ENCODE measurements at regions not wholly inside any gene's neighbourhood (a gene's known extent, or its start where the extent isn't known, plus 50 kb on each side); places are given as distances from the start of the nearest gene placed in this dataset.

DNA sequence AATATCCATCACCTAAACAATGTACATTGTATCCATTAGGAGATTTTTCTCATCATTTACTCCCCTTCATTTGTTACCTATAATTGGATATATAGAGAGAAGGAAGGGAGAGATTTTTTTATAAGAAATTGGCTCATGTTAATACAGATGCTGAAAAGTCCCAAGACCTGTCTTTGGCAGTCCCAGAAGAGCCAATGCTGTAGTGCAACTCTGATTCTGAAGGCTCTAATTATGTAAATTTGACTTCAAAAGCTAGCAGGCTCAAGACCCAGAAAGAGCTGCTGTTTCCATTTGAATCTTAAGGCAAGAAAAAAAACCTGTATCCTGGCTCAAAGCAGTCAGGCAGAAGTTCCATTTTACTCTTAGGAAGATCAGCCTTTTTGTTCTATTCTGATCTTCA is 1245.5 kb upstream of the FAM98A start:
- Histone ChIP-seq H3F3A (replicated peaks; ENCODE audit: insufficient read depth) (no peaks in the 10 kb centered on the region), H3K27ac (ENCODE audit: low read depth in 2 of 2, low read length in 1 of 2) (no peak overlapping the region), H3K27me3 (ENCODE audit: insufficient read depth) (no peaks in the 10 kb centered on the region), H3K4me3 (ENCODE audit: low read depth in 2 of 2, low read length in 1 of 2) (no peak overlapping the region), H3K79me2 (ENCODE audit: insufficient read depth) (no peaks in the 10 kb centered on the region), H3K9me2 (no peaks in the 10 kb centered on the region), H2AFZ (ENCODE audit: low read depth) (no peak overlapping the region), H4K20me1 (ENCODE audit: insufficient read depth) (no peaks in the 10 kb centered on the region), H3K9me3 (no peaks in the 10 kb centered on the region), H3K4me1 (ENCODE audit: control insufficient read depth in 1 of 2, insufficient read depth in 2 of 2, low read depth in 1 of 2, low read length in 1 of 2) (no peaks in the 10 kb centered on the region), H3K4me2 (no peak overlapping the region), H3K9ac (no peak overlapping the region), H3K36me3 (replicated peaks in 1 of 2; ENCODE audit: control insufficient read depth in 1 of 2, insufficient read depth in 2 of 2, low read length in 1 of 2) (no peaks in the 10 kb centered on the region)
- TF ChIP-seq GABPA (IDR thresholded peaks at IDR 0.05; ENCODE audit: low read depth) (no peak), NFIC (IDR thresholded peaks at IDR 0.05; ENCODE audit: borderline replicate concordance) (no peak), CHD2 (IDR thresholded peaks at IDR 0.05; ENCODE audit: low read length, partially characterized antibody) (no peak), USF2 (IDR thresholded peaks at IDR 0.05; ENCODE audit: borderline replicate concordance, low read depth, low read length) (no peak), POLR2AphosphoS5 (IDR thresholded peaks at IDR 0.05; ENCODE audit: low read depth, low read length) (no peak), RCOR1 (IDR thresholded peaks at IDR 0.05; ENCODE audit: low read length) (no peak), FOXM1 (IDR thresholded peaks at IDR 0.05; ENCODE audit: low read depth) (no peak), TEAD4 (IDR thresholded peaks at IDR 0.05; ENCODE audit: borderline replicate concordance, insufficient read depth) (no peak), YY1 (IDR thresholded peaks at IDR 0.05; ENCODE audit: low read depth) (no peak), SMC3 (IDR thresholded peaks at IDR 0.05; ENCODE audit: low read depth, low read length) (no peak), ZBTB33 (IDR thresholded peaks at IDR 0.05; ENCODE audit: borderline replicate concordance, low read depth) (no peak)
- ChIA-PET CTCF (no interaction called here), POLR2A (no interaction called here)
- DNase-seq: no peak

- H3K4me2 ChIP-seq: no peak overlapping the region
- CTCF ChIA-PET: no interaction called here
- H2AFZ ChIP-seq (ENCODE audit: low read depth): no peak overlapping the region
- H3K9me2 ChIP-seq: no peaks in the 10 kb centered on the region
- H3K4me1 ChIP-seq (ENCODE audit: control insufficient read depth in 1 of 2, insufficient read depth in 2 of 2, low read depth in 1 of 2, low read length in 1 of 2): no peaks in the 10 kb centered on the region
- POLR2A ChIA-PET: no interaction called here
- H3F3A ChIP-seq (replicated peaks; ENCODE audit: insufficient read depth): no peaks in the 10 kb centered on the region
- no peak overlapping the region for H3K9ac ChIP-seq
- 0% methylated on average over 3 of the region's 3 CpGs for whole genome bisulfite sequencing (ENCODE audit: low lambda C conversion rate)
- DNase-seq: no peak
- H3K27me3 ChIP-seq (ENCODE audit: insufficient read depth): no peaks in the 10 kb centered on the region
- TF ChIP-seq NFIC (IDR thresholded peaks at IDR 0.05; ENCODE audit: borderline replicate concordance) (no peak), USF2 (IDR thresholded peaks at IDR 0.05; ENCODE audit: borderline replicate concordance, low read depth, low read length) (no peak), SMC3 (IDR thresholded peaks at IDR 0.05; ENCODE audit: low read depth, low read length) (no peak), EP300 (IDR thresholded peaks at IDR 0.05; ENCODE audit: borderline replicate concordance in 1 of 2, low read depth in 1 of 2, low read length in 1 of 2) (no peak), GATA2 (CRISPR knock-in tag; IDR thresholded peaks at IDR 0.05) (no peak), CHD2 (IDR thresholded peaks at IDR 0.05; ENCODE audit: low read length, partially characterized antibody) (no peak), TAF1 (IDR thresholded peaks at IDR 0.05; ENCODE audit: borderline replicate concordance, low read depth, low read length) (no peak), MXI1 (IDR thresholded peaks at IDR 0.05; ENCODE audit: low read depth, low read length) (no peak), YY1 (IDR thresholded peaks at IDR 0.05; ENCODE audit: low read depth) (no peak), RAD21 (IDR thresholded peaks at IDR 0.05; ENCODE audit: low read length) (no peak), EZH2phosphoT487 (IDR thresholded peaks at IDR 0.05; ENCODE audit: borderline replicate concordance, low read depth) (no peak), POLR2AphosphoS5 (IDR thresholded peaks at IDR 0.05; ENCODE audit: low read depth, low read length) (no peak), RCOR1 (IDR thresholded peaks at IDR 0.05; ENCODE audit: low read length) (no peak), ELF1 (IDR thresholded peaks at IDR 0.05) (no peak), MEF2A (IDR thresholded peaks at IDR 0.05; ENCODE audit: borderline replicate concordance, low read depth) (no peak), TEAD4 (IDR thresholded peaks at IDR 0.05; ENCODE audit: borderline replicate concordance, insufficient read depth) (no peak), FOSL2 (IDR thresholded peaks at IDR 0.05; ENCODE audit: borderline replicate concordance, low read depth) (no peak)
- TF ChIP-seq, protein P1, sequence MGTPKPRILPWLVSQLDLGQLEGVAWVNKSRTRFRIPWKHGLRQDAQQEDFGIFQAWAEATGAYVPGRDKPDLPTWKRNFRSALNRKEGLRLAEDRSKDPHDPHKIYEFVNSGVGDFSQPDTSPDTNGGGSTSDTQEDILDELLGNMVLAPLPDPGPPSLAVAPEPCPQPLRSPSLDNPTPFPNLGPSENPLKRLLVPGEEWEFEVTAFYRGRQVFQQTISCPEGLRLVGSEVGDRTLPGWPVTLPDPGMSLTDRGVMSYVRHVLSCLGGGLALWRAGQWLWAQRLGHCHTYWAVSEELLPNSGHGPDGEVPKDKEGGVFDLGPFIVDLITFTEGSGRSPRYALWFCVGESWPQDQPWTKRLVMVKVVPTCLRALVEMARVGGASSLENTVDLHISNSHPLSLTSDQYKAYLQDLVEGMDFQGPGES (IDR thresholded peaks at IDR 0.05; ENCODE audit: low read depth, low read length): no peak
- H3K9me3 ChIP-seq: no peaks in the 10 kb centered on the region
- no peaks in the 10 kb centered on the region for H3K36me3 ChIP-seq (replicated peaks in 1 of 2; ENCODE audit: control insufficient read depth in 1 of 2, insufficient read depth in 2 of 2, low read length in 1 of 2)
- no peaks in the 10 kb centered on the region for H4K20me1 ChIP-seq (ENCODE audit: insufficient read depth)
- no peak overlapping the region for H3K4me3 ChIP-seq (ENCODE audit: low read depth in 2 of 2, low read length in 1 of 2)
- H3K27ac ChIP-seq (ENCODE audit: low read depth in 2 of 2, low read length in 1 of 2): no peak overlapping the region
- H3K79me2 ChIP-seq (ENCODE audit: insufficient read depth): no peaks in the 10 kb centered on the region
Observed at GRCh38 chr2:34838408-34838807, 1239.3 kb upstream of the FAM98A start.

Measured in SK-N-SH (cell line).